ENCODE measurements at regions not wholly inside any gene's neighbourhood (a gene's known extent, or its start where the extent isn't known, plus 50 kb on each side); places are given as distances from the start of the nearest gene placed in this dataset.
A peak's percentile ranks its signal among the peaks of the same experiment; 100 is the strongest.

GRCh38 chr22:44372611-44373010 is 59.9 kb upstream of the SHISAL1 start:
- H3K27me3 Mint-ChIP-seq (ENCODE audit: unreplicated experiment), result peaks cover 14% of the 10 kb centered on the region
- peaks cover 27% of the 10 kb centered on the region for H3K9me3 Mint-ChIP-seq (ENCODE audit: unreplicated experiment)
- no peak for DNase-seq (ENCODE audit: extremely low spot score, unreplicated experiment)
- TF ChIP-seq, protein P1, sequence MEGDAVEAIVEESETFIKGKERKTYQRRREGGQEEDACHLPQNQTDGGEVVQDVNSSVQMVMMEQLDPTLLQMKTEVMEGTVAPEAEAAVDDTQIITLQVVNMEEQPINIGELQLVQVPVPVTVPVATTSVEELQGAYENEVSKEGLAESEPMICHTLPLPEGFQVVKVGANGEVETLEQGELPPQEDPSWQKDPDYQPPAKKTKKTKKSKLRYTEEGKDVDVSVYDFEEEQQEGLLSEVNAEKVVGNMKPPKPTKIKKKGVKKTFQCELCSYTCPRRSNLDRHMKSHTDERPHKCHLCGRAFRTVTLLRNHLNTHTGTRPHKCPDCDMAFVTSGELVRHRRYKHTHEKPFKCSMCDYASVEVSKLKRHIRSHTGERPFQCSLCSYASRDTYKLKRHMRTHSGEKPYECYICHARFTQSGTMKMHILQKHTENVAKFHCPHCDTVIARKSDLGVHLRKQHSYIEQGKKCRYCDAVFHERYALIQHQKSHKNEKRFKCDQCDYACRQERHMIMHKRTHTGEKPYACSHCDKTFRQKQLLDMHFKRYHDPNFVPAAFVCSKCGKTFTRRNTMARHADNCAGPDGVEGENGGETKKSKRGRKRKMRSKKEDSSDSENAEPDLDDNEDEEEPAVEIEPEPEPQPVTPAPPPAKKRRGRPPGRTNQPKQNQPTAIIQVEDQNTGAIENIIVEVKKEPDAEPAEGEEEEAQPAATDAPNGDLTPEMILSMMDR (IDR thresholded peaks at IDR 0.05), result no peak
- H3K4me1 Mint-ChIP-seq (ENCODE audit: unreplicated experiment), result peaks cover 1% of the 10 kb centered on the region
- no peak overlapping the region for H3K4me3 Mint-ChIP-seq (ENCODE audit: unreplicated experiment)
- H3K36me3 Mint-ChIP-seq (ENCODE audit: unreplicated experiment), result peaks cover 2% of the 10 kb centered on the region
- H3K27ac Mint-ChIP-seq (ENCODE audit: unreplicated experiment), result no peak overlapping the region

DNA sequence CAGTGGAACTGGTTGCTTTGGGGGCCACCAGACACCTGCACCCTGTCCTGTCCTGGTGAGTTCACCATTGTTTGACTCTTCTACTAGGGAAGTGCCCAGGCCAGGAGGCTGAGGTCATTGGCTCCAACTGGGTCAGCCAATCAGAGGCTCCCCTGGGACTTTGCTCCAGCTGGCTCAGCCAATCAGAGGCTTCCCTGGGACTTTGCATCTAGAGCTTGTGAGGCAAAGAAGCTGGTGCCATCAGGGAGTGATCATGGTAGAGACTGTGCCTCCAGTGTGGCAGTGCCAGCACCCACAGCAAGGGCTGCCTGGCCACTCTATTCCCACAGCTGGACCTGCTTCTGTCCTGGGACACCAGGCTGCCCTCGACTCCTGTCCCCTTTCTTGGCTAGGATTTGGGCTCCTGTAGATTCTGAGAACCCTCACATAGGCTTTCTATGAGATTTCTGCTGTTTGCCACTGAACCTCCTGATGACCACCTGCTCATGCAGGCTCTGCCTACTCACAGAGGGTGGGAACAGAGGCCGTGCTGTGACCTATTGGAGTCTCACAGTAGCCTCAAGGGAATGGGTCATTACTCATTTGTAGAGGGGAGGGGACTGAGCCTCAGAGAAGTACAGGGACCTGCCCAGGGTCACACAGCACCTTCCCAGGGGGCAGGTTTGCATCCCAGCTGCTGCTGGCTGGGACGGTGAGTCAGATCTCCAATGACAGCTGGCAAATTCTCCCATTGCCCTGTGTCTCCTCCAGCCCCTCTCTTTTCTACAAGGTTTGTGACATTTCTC is 59.2 kb upstream of the SHISAL1 start:
- Mint-ChIP-seq H3K4me3 (ENCODE audit: unreplicated experiment) (no peak overlapping the region), H3K27me3 (ENCODE audit: unreplicated experiment) (peaks cover 13% of the 10 kb centered on the region), H3K9me3 (ENCODE audit: unreplicated experiment) (peaks cover 23% of the 10 kb centered on the region), H3K27ac (ENCODE audit: unreplicated experiment) (no peak overlapping the region), H3K36me3 (ENCODE audit: unreplicated experiment) (peaks cover 2% of the 10 kb centered on the region), H3K4me1 (ENCODE audit: unreplicated experiment) (peaks cover 4% of the 10 kb centered on the region)
- no peak for DNase-seq (ENCODE audit: extremely low spot score, unreplicated experiment)
- TF ChIP-seq, protein P1 (IDR thresholded peaks at IDR 0.05), result no peak

- Mint-ChIP-seq H3K27ac (ENCODE audit: unreplicated experiment) (no peak overlapping the region), H3K4me1 (ENCODE audit: unreplicated experiment) (peaks cover 15% of the 10 kb centered on the region), H3K4me3 (ENCODE audit: unreplicated experiment) (no peak overlapping the region), H3K27me3 (ENCODE audit: unreplicated experiment) (peaks cover 5% of the 10 kb centered on the region), H3K36me3 (ENCODE audit: unreplicated experiment) (peaks cover under 1% of the 10 kb centered on the region), H3K9me3 (ENCODE audit: unreplicated experiment) (peaks cover 9% of the 10 kb centered on the region)
- no peak for DNase-seq (ENCODE audit: extremely low spot score, unreplicated experiment)
- TF ChIP-seq, protein P1 (IDR thresholded peaks at IDR 0.05), result no peak
Observed at GRCh38 chr22:44369916-44370801, 57.4 kb upstream of the SHISAL1 start.

DNA sequence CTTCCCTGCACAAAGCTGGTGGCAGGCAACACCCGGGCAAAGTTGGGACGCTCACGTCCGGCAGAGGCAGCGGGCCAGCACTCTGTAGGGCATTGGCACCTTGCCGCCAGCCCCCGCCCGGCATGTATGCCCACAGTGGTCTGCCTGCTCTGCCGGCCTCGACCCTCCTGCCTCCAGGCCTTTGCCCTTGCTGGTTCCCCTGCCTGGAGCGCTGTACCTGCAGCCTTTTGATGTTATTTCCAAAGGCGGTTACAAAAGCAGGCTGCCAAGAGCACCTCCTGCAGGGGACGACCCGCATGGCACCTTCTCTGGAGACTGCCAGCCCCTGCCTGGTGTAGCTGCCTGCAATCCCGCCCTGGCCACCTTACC is 56.5 kb upstream of the SHISAL1 start:
- DNase-seq (ENCODE audit: extremely low spot score, unreplicated experiment), result no peak
- Mint-ChIP-seq H3K4me3 (ENCODE audit: unreplicated experiment) (no peak overlapping the region), H3K9me3 (ENCODE audit: unreplicated experiment) (peaks cover under 1% of the 10 kb centered on the region), H3K4me1 (ENCODE audit: unreplicated experiment) (peaks cover 17% of the 10 kb centered on the region), H3K27ac (ENCODE audit: unreplicated experiment) (no peak overlapping the region), H3K27me3 (ENCODE audit: unreplicated experiment) (peaks cover 5% of the 10 kb centered on the region), H3K36me3 (ENCODE audit: unreplicated experiment) (no peaks in the 10 kb centered on the region)
- TF ChIP-seq, protein P1 (IDR thresholded peaks at IDR 0.05), result peak; percentile 11
